ENCODE measurements at regions not wholly inside any gene's neighbourhood (a gene's known extent, or its start where the extent isn't known, plus 50 kb on each side); places are given as distances from the start of the nearest gene placed in this dataset.
A peak's percentile ranks its signal among the peaks of the same experiment; 100 is the strongest.

DNA sequence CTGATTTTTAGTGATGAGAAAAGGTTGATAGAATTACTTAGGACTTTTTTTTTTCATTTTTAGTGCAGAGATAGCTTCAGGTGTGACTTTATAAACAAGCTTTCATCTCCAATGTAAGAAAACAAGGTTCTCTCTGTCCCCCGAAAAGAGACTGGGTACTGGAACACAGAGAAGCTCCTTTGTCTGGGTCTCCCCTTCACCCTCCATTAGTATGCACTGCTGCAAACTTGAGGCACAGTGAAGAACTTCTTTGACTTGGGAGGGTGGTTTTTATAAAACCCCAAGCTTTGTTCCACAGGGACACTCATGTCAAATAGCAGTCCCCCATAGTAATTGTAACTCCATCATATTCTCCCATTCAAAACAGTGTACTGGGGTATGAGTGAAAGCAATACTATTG, 93.5 kb upstream of the SOX2 start:
- H3K4me3 ChIP-seq (replicated peaks in 1 of 2; ENCODE audit: low read depth in 2 of 2, low read length in 2 of 2), result no peak overlapping the region
- no peak for DNase-seq (ENCODE audit: low read depth in 2 of 2)
- TF ChIP-seq, protein P1, sequence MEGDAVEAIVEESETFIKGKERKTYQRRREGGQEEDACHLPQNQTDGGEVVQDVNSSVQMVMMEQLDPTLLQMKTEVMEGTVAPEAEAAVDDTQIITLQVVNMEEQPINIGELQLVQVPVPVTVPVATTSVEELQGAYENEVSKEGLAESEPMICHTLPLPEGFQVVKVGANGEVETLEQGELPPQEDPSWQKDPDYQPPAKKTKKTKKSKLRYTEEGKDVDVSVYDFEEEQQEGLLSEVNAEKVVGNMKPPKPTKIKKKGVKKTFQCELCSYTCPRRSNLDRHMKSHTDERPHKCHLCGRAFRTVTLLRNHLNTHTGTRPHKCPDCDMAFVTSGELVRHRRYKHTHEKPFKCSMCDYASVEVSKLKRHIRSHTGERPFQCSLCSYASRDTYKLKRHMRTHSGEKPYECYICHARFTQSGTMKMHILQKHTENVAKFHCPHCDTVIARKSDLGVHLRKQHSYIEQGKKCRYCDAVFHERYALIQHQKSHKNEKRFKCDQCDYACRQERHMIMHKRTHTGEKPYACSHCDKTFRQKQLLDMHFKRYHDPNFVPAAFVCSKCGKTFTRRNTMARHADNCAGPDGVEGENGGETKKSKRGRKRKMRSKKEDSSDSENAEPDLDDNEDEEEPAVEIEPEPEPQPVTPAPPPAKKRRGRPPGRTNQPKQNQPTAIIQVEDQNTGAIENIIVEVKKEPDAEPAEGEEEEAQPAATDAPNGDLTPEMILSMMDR (IDR thresholded peaks at IDR 0.05; ENCODE audit: low read depth, low read length), result no peak

DNA sequence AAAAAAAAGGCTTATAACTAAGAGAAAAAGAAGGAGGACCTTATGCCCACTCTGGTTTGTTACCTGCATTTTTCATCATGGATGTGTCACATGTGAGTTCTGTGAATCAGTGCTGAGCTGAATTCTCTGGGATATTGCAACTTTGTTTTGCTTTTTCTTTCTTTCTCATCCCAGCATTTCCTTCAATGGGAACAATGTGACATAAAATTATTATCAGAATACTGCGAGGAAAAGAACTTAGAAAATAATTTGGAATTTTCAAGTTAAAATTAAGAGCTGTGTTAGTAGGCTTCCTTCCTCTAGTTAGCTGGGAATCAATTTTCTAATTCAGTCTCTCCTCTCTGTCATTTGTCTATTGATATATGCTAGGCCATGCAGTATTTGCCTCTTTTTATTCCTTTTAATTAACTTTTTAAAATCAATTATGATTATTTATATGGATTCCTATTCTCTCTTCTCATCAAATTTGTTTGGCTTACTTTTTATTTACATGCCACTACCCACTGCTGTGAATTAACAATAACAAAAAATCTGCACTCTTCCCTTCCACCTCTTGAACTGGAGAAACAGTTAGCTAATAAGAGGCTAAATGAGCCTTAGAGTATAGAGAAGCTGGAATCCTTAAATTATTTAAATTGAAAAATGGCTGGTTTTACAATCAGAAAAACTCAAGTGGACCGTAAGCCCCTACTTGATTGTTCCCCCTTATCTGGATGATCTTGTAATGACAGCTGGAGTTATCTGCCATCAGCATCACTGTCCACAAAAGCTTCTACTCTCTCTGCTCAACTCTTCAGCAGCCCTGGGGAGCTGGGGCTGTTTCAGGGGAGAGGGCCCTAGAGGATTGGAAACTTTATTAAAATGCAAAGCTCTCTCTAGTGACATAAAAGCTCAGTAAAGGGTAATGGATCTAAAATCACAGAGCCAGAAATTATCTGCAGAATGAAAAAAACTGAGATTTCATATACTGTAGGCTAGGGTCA, 95.3 kb upstream of the SOX2 start:
- H3K4me3 ChIP-seq (replicated peaks in 1 of 2; ENCODE audit: low read depth in 2 of 2, low read length in 2 of 2), result no peak overlapping the region
- TF ChIP-seq, protein P1 (IDR thresholded peaks at IDR 0.05; ENCODE audit: low read depth, low read length), result no peak
- no peak for DNase-seq (ENCODE audit: low read depth in 2 of 2)

DNA sequence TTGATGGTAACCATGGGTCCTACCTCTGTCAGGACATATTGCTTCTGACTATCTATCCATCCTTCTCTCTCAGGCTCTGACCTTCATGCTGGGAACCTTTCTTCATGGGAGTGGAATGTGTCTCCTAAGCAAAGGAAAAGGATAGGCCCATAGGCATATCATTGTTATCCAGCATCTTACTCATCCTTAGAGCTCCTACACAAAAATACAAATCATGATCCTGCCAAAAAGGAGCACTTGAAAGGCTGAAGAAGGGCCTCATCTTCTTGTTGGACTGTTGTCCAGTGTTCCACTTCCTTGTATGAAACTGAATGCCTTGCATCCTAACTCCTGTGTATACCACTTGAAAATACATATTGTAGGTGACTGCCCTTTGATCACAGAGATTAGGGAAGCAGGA, 96.1 kb upstream of the SOX2 start:
- TF ChIP-seq, protein P1 (IDR thresholded peaks at IDR 0.05; ENCODE audit: low read depth, low read length), result no peak
- H3K4me3 ChIP-seq (replicated peaks in 1 of 2; ENCODE audit: low read depth in 2 of 2, low read length in 2 of 2), result no peak overlapping the region
- no peak for DNase-seq (ENCODE audit: low read depth in 2 of 2)

DNA sequence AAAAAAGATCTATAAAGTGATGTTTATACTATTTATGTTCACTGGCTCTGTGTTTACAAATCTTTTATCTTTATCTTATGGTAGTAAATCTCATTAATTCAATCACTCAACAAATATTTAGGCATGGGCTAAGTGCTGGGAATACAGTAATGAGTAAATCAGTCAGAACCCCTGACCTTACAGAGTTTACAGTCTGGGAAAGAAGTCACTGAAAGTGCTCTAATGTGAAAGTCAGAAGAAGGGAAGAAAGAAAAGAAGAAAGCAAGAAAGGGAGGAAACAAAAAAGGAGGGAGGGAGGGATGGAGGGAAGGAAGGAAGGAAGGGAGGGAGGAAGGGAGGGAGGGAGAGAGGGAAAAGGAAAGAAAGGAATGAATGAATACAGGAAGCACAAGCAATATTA, 96.8 kb upstream of the SOX2 start:
- TF ChIP-seq, protein P1 (IDR thresholded peaks at IDR 0.05; ENCODE audit: low read depth, low read length), result no peak
- no peak for DNase-seq (ENCODE audit: low read depth in 2 of 2)

DNA sequence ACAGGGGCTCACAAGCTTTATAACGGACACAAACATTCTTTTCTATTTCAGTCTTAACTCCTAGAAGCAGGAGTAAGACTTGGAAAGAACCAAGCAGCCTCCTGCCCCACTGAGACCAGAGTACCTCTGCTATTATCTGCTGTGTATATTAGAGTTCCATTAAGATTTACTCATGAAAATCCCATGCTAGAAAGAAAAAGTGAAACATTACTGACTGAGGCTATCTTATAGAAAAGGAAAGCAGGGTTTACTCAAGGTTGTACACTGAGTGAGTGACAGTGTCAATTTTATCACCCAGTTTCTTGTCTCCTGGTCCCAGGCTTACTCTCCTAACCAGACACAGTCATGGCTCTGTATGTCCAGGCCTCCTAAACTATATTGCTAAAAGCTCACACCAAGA, 97.9 kb upstream of the SOX2 start:
- no peak for DNase-seq (ENCODE audit: low read depth in 2 of 2)
- no peak overlapping the region for H3K4me3 ChIP-seq (replicated peaks in 1 of 2; ENCODE audit: low read depth in 2 of 2, low read length in 2 of 2)
- TF ChIP-seq, protein P1 (IDR thresholded peaks at IDR 0.05; ENCODE audit: low read depth, low read length), result no peak

More for the DNA sequence above, 96.8 kb upstream of the SOX2 start:
- H3K4me3 ChIP-seq (replicated peaks in 1 of 2; ENCODE audit: low read depth in 2 of 2, low read length in 2 of 2), result no peak overlapping the region

DNA sequence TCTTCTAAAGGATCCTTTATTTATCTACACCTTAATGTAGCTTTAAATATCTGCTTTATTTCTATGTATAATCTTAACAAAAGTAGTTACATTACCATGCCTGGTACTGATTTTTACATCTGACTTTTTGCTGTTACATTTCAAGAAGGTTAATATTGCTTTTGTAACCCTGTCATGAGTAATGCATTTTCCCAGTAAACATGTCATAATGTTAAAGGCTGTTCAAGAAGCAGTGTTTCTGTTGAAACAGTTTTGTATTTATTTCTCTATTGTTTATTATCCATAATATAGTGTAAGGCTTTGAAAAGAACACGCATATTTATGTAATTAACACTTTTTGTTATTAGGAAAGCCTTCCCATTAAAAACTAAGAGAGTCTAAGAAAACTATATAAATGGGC, 98.5 kb upstream of the SOX2 start:
- H3K4me3 ChIP-seq (replicated peaks in 1 of 2; ENCODE audit: low read depth in 2 of 2, low read length in 2 of 2), result no peak overlapping the region
- DNase-seq (ENCODE audit: low read depth in 2 of 2), result peak in 1 of 2 donors; percentile 18
- TF ChIP-seq, protein P1 (IDR thresholded peaks at IDR 0.05; ENCODE audit: low read depth, low read length), result no peak

All from cardiac fibroblast (primary cell).